Small intestine (tissue), 7 donors: ENCODE measurements at regions not wholly inside any gene's neighbourhood (a gene's known extent, or its start where the extent isn't known, plus 50 kb on each side); places are given as distances from the start of the nearest gene placed in this dataset.
A peak's percentile ranks its signal among the peaks of the same experiment; 100 is the strongest.

Source experiments
- DNase-seq, 2 donors: peaks; one replicate each; pipeline versions ENCODE4 v3.0.0 to v3.0.0-alpha.2; 2013
- FAIRE-seq: peaks from 2 replicates; lab custom pipeline; 2012; peaks lifted over from hg19 to GRCh38; lab: Jason Lieb, UNC
- H3K27ac ChIP-seq, 3 donors: one replicate each; pipeline ENCODE4 v1.5.1; 2013; ENCODE audit warnings: low read length in 2 of 3, mild to moderate bottlenecking in 2 of 3, control low read depth in 1 of 3, inconsistent platforms in 1 of 3, low read depth in 1 of 3, moderate library complexity in 1 of 3
- H3K27me3 ChIP-seq, 3 donors: one replicate each; pipeline ENCODE4 v1.6.1; 2013; ENCODE audit warnings: low read length in 3 of 3, inconsistent platforms in 1 of 3; ENCODE audit not compliant: control insufficient read depth in 3 of 3, insufficient read depth in 3 of 3
- H3K36me3 ChIP-seq, 3 donors: one replicate each; pipeline ENCODE4 v1.6.1; 2013; ENCODE audit warnings: low read length in 3 of 3, inconsistent platforms in 1 of 3, low read depth in 1 of 3, mild to moderate bottlenecking in 1 of 3, moderate library complexity in 1 of 3; ENCODE audit not compliant: control insufficient read depth in 3 of 3, insufficient read depth in 2 of 3
- H3K4me1 ChIP-seq, 3 donors: one replicate each; pipeline ENCODE4 v1.6.1; 2013; ENCODE audit warnings: low read length in 2 of 3, inconsistent platforms in 1 of 3, low read depth in 1 of 3, mild to moderate bottlenecking in 1 of 3, moderate library complexity in 1 of 3; ENCODE audit not compliant: control insufficient read depth in 3 of 3, insufficient read depth in 2 of 3
- H3K4me3 ChIP-seq, 3 donors: one replicate each; pipeline ENCODE4 v1.5.1; 2013; ENCODE audit warnings: low read length in 3 of 3, control low read depth in 1 of 3, inconsistent platforms in 1 of 3, low read depth in 1 of 3, mild to moderate bottlenecking in 1 of 3, moderate library complexity in 1 of 3
- H3K9me3 ChIP-seq, 2 donors: one replicate each; pipeline ENCODE4 v1.6.1; 2013; ENCODE audit warnings: low read depth in 1 of 2, low read length in 1 of 2; ENCODE audit not compliant: control insufficient read depth in 2 of 2, insufficient read depth in 1 of 2
- WGBS, 3 donors: extraction: QIAGEN DNeasy Blood & Tissue Kit; methylation state at CpG; one replicate each; pipeline ENCODE4 v1.1.7; 2013; 5-methylcytosine and 5-hydroxymethylcytosine counted together
- donor health status: healthy with polysubstance abuse.
- donor health status: control.
- donor health status: control.
- donor health status: Bipolar disorder and iron deficiency.
- donor health status: healthy.

DNA sequence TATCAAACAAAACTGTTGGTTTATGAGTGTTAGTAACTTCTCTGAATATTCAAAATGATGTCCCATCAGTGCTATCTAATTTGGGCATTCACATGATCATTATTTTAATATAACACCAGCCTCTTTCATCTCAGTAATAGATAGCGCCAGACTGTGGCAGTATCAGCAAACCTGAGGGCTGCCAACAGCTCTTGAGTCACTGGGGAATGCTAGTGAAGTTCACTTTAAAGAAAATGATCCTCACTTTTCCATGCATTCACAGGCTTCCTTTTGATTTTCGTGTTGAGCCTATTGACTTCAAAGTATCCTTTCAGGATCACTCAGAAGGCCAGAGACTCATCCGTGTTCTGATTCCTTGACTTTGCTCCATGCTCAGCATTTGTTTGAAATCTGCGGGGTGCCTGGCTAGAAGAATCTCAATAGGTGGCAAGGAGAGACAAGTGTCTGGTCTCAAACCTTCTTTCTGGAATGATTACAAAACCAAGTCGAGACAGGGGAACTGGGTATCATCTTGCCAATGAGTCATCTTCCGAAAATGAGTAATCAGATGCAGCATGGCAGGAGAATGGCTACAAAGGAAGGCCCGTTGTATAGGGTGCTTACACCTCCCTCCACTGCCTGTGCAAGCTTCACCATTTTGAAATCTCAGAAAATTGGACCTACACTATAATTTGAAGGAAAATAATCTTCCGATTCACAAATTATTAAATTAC, 509.1 kb downstream of the RASEF start:
- no peak overlapping the region for H3K27ac ChIP-seq
- no peak for DNase-seq
- H3K4me3 ChIP-seq: no peak overlapping the region
- FAIRE-seq: no peak
- H3K9me3 ChIP-seq: no peaks in the 10 kb centered on the region
- 77 to 86% (median 84%) methylated on average over 8 of the region's 8 CpGs for WGBS, 3 donors
- no peaks in the 10 kb centered on the region for H3K36me3 ChIP-seq
- no peaks in the 10 kb centered on the region for H3K27me3 ChIP-seq
- H3K4me1 ChIP-seq: peaks cover 0 to 6% (median 0%) of the 10 kb centered on the region in 3 donors

DNA sequence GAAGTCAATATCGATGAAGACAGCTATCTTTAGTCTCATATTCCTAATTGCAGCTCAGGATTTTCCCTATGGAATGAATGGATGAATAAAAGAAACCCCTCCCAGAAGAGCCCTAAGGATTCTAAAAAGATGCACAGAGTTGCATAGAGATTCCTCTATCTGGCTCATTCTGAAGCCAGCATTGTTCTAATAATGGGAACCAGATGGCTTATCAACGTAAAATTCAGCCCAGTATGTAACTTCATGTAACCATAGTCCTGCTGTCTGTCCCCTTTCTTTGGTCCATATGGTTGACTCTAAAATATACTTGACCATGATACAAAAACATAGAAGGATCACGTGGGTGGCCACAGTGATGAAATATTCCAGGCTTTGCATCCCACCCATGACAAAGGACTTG, 508.6 kb downstream of the RASEF start:
- H3K4me1 ChIP-seq: peaks cover 0 to 11% (median 0%) of the 10 kb centered on the region in 3 donors
- no peak for FAIRE-seq
- WGBS, 3 donors: 84 to 87% (median 87%) methylated on average over 3 of the region's 3 CpGs
- H3K4me3 ChIP-seq: no peak overlapping the region
- no peak for DNase-seq
- H3K27ac ChIP-seq: no peak overlapping the region
- H3K27me3 ChIP-seq: no peaks in the 10 kb centered on the region
- H3K36me3 ChIP-seq: no peaks in the 10 kb centered on the region
- H3K9me3 ChIP-seq: no peaks in the 10 kb centered on the region

DNA sequence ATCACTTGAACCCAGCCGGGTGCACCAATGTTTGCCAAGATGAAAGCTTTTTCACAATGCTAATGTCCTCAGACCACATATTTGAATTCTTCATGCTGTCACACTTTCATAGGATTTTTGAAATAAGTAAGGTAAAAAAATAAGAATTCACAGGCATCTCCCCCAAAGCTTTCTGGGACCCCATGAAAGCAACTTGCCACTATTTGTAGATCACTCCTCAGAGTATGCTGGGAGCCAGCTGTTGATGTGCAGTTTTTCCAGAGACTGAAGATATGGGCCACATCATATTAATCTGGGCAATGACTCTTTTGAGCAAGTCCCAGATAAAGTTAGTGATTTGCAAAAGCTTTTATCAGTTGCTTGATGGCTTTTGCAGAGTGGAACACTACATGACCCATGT, 507.9 kb downstream of the RASEF start:
- Histone ChIP-seq H3K36me3 (no peaks in the 10 kb centered on the region), H3K4me3 (no peak overlapping the region), H3K27me3 (no peaks in the 10 kb centered on the region), H3K27ac (no peak overlapping the region), H3K4me1 (peaks cover 0 to 18% (median 0%) of the 10 kb centered on the region in 3 donors), H3K9me3 (no peaks in the 10 kb centered on the region)
- FAIRE-seq (no peak), DNase-seq (no peak)
- WGBS, 3 donors: 59 to 75% (median 66%) methylated on average over 1 of the region's 1 CpG

DNA sequence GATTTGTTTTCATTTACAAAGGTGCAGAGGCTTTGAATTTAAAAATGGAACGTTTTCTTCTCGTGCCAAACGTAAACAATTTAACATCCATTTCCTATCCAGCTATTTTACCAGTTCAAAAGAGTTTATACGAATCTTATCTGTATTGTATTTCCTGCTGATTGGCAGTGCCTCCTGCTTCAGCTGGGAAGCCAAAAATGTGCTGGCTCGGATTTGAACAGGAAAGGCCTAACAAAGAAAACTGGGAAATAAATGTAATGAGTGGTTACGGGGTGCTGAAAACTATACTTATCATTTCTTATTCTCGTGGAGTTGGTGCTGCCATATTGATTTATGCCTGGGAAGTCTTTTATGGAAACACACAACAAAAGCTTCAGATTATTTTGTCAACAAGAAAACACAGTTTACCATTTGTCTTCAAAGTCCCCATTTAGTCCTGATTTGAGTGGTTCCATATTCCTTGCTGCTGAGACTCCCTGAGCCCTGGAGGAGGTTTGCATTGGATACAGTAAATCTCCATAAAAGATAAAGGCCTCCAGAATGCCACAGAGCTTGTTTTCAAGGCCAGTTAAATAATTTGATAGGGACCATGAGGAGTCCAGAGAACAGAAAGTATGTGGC, 507.4 kb downstream of the RASEF start:
- FAIRE-seq (no peak), DNase-seq (no peak)
- WGBS, 3 donors: 12 to 39% (median 26%) methylated on average over 7 of the region's 7 CpGs
- H3K4me3 ChIP-seq: no peak overlapping the region
- H3K9me3 ChIP-seq: no peaks in the 10 kb centered on the region
- H3K4me1 ChIP-seq: peaks cover 0 to 19% (median 0%) of the 10 kb centered on the region in 3 donors
- H3K27me3 ChIP-seq: no peaks in the 10 kb centered on the region
- H3K27ac ChIP-seq: no peak overlapping the region
- H3K36me3 ChIP-seq: no peaks in the 10 kb centered on the region

DNA sequence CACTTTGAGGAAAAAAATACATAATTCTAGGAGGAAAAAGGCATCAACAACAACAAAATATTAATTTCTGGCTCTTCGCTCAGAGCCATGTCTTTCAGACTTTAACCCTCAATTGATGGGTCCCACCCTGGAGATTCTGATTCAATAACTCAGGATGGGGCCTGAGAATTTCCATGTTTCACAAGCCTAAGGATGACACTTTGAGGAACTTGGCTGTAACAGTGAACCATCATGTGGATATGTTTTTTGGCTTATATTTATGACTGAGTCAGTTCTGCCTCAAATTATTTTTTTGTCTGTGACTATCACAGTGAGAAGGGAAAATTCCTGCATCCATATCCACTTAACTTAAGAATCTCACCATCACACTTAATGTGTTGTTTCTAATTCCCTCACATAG, 504.6 kb downstream of the RASEF start:
- 94 to 98% (median 98%) methylated on average over 1 of the region's 1 CpG for WGBS, 3 donors
- Histone ChIP-seq H3K4me3 (no peak overlapping the region), H3K9me3 (no peaks in the 10 kb centered on the region), H3K4me1 (peaks cover 0 to 19% (median 0%) of the 10 kb centered on the region in 3 donors), H3K36me3 (no peaks in the 10 kb centered on the region), H3K27me3 (no peaks in the 10 kb centered on the region), H3K27ac (peak overlapping the region in 1 of 3 donors; percentile 45)
- DNase-seq (no peak), FAIRE-seq (no peak)

DNA sequence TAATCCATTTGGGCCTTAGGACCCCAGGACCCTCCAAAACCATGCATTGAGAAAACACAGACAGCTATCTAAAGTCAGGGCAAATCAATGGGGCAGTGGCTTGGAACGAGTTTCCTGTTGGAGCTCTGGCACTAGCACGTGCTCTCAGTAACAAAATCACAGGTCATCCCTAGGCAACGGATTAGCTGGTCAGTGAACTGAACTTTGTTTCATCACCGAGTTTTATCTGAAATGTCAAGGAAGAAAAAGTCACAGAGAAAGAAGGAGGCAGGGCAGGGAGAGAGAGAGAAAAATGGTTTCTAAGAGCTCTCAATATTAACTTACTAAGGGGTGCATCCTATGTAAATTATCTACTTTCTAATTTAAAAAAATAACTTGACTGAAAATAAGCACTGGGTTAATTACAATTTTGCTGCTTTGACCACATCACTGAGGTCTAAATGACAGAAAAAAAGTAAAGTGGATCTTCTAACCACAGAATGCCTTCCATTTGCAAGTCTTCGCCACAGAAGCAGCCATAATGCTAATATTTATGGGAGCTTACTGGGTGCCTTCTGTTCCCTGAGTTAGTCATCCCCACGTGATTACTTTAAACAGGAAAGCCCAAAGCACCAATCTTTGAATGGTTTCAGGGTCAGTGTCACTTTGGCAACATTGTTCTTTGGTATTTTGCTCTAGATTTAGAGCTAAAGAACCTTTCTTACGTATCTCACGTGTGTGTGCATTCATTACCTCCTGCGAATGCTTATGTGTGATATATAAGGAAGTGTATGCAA, 503.9 kb downstream of the RASEF start:
- FAIRE-seq: no peak
- Histone ChIP-seq H3K36me3 (no peaks in the 10 kb centered on the region), H3K4me3 (no peak overlapping the region), H3K9me3 (no peaks in the 10 kb centered on the region), H3K27me3 (no peaks in the 10 kb centered on the region), H3K4me1 (peaks cover 0 to 19% (median 0%) of the 10 kb centered on the region in 3 donors), H3K27ac (peak overlapping the region in 1 of 3 donors; percentile 56)
- DNase-seq: peak; percentile 61 to 75
- 50 to 67% (median 50%) methylated on average over 9 of the region's 9 CpGs for WGBS, 3 donors

DNA sequence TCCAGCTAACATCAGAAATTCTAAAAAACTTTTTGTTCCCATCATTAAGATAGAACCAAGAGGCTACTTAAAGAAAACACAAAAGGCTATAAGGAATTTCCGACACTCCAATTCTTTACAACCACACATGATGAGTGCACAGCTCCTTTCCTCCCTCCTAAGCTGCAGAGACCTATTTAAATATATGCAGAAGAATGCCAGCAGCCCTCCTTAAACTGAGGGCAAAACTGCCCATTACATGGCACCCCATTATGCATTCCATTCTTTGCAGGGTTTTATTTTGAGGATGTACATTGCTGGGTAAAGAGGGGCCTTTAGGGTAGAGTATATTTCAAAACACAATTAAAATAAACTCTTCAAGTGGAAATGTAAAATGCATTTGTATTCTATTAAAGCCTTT, 502.9 kb downstream of the RASEF start:
- Histone ChIP-seq H3K27ac (no peak overlapping the region), H3K36me3 (no peaks in the 10 kb centered on the region), H3K4me3 (no peak overlapping the region), H3K9me3 (no peaks in the 10 kb centered on the region), H3K4me1 (peaks cover 0 to 19% (median 0%) of the 10 kb centered on the region in 3 donors), H3K27me3 (no peaks in the 10 kb centered on the region)
- WGBS, 3 donors: 83 to 96% (median 94%) methylated on average over 1 of the region's 1 CpG
- FAIRE-seq (no peak), DNase-seq (no peak)

DNA sequence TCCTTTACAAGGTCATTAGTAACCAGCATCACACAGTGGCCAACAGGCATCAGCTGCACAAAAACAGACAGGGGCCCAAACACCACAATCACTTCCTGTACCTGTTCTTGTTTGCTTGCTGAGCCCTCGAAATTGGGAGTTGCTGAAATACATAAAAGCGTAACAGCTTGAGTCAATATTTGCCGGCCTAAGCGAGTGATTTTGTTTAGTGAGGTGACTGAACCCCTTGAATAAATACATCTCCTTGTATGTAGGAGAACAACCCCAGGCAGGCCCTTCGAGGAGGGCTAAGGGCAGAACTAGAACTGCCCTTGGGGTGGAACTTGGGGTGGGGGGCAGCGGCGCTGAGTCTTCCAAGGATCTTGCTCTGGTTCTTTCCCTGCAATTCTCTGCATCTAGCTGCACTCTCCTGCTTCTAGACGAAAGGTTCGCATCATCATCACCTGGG, 502.5 kb downstream of the RASEF start:
- H3K4me3 ChIP-seq: no peak overlapping the region
- 70 to 72% (median 71%) methylated on average over 9 of the region's 9 CpGs for WGBS, 3 donors
- H3K9me3 ChIP-seq: no peaks in the 10 kb centered on the region
- H3K4me1 ChIP-seq: peaks cover 0 to 19% (median 0%) of the 10 kb centered on the region in 3 donors
- no peak overlapping the region for H3K27ac ChIP-seq
- H3K36me3 ChIP-seq: no peaks in the 10 kb centered on the region
- FAIRE-seq: no peak
- DNase-seq: peak; percentile 6 to 32
- no peaks in the 10 kb centered on the region for H3K27me3 ChIP-seq
